Hepatocyte (in vitro differentiated cells): ENCODE measurements at regions not wholly inside any gene's neighbourhood (a gene's known extent, or its start where the extent isn't known, plus 50 kb on each side); places are given as distances from the start of the nearest gene placed in this dataset.

Source experiments
- CTCF ChIP-seq: fragments of 200-600 bp; sonication (generic); IDR thresholded peaks from 2 replicates; pipeline ENCODE4 v1.5.1; 2016; ENCODE audit warnings: antibody characterized with exemption, mild to moderate bottlenecking; ENCODE audit not compliant: poor library complexity
- EZH2phosphoT487 ChIP-seq: fragments of 200-600 bp; sonication (generic); IDR thresholded peaks from one replicate; pipeline ENCODE4 v1.6.1; 2018; ENCODE audit warnings: antibody characterized with exemption, mild to moderate bottlenecking, low read depth, moderate library complexity; ENCODE audit not compliant: unreplicated experiment, severe bottlenecking

GRCh38 chr3:6222069-6222468 lies 638.8 kb upstream of the GRM7 start:
- TF ChIP-seq CTCF: no peak
- no peak for TF ChIP-seq EZH2phosphoT487
